ENCODE measurements at regions not wholly inside any gene's neighbourhood (a gene's known extent, or its start where the extent isn't known, plus 50 kb on each side); places are given as distances from the start of the nearest gene placed in this dataset.

DNA sequence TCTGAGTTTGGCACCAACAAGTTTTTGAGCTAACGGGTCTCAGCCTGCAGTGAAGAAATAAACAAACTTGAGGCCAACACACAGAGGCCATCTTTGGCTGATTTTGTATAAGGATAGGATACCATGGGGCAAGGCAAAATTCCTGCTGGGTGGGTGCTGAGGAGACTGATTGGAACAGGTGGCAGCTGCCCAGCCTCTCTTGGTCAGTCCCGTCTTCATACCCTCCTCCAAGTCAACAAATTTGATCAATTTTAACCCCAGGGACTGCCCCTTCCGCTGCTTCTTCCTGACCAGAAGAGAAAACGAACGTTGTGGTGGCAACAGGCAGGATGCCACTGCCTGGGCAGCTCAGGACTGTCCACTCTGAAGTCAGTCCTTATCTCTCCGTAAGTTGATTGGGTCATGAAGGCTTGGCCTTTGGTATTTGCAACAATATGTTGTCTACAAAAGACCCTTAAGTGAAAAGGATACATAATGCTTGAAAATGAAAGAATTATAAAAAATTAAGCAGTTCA, 139.3 kb downstream of the SPP2 start:
- DNase-seq (ENCODE audit: low spot score), result no peak

GRCh38 chr2:234189230-234189629, 138.7 kb downstream of the SPP2 start:
- no peak for DNase-seq (ENCODE audit: low spot score)

GRCh38 chr2:234187646-234188174, 137.2 kb downstream of the SPP2 start:
- DNase-seq (ENCODE audit: low spot score), result no peak

DNA sequence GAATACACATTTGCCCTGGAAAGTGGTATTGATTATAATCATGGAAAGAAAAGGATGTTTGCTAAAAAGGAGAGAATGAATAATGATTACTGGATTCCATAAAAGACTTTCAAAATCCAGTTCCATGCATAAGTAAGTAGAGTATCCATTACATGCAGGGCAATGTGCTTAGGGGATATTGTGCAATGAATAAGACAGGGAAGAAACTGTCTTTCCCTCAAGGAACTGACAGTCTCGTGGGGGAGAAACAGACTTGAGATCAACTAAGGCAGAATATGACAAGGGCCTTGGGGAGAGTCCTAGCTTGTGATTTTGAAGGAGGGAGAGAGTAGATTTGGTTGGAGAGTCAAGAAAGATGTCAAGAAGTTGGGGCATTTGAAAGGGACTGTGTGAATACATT, 130.6 kb downstream of the SPP2 start:
- no peak for DNase-seq (ENCODE audit: low spot score)

GRCh38 chr2:234179031-234179363, 128.5 kb downstream of the SPP2 start:
- no peak for DNase-seq (ENCODE audit: low spot score)

DNA sequence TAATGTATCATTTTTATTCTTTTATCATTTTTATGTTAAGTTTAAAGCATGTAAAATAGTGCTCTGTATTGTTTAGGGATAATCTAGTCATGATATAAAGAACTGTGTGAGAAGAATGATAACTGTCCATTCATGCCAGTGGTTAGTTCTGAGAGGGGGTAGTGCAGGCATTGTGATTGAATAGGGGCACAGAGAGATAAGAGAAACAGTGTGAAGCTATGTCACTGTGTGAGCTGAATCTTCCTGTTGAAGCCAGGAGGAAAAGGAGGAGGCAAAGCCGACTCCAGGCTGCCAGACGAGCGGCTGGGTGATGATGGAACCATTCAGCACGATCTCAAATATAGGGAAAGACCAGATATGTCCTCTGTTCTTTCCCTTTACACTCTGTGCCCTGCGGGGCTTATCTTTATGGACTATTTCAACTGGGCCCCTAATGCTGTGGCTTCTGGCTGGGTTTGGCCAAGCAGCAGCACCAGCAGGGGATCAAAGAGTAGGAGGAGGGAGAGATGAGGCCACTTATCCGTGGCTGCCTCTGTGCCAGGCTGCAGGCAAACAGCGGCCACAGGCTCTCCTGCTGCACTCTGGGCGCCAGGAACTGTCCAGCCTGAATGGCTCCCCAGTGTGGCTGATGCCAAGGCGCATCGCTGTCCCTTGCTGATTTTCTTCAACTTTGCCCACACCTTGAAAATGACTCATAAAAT, 128.0 kb downstream of the SPP2 start:
- DNase-seq (ENCODE audit: low spot score), result peak; percentile 9

DNA sequence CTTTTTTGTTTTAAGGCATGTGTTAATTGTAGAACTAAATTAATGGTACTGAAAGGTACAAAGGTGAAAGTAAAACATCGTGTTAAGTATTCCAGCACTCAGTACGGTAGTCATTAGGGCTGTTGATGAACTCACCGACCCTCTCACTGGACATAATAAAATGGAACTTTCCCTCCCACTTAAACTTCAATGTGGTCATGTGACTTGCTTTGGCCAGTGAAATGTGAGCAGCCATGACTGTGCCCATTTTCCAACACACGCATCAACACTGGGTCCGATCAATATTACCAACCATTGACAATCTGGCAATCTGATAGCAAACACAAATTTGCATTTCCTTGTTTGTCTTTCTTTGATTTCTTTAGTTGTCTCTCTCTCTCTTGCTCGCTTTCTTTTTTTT, 125.1 kb downstream of the SPP2 start:
- DNase-seq (ENCODE audit: low spot score), result no peak

DNA sequence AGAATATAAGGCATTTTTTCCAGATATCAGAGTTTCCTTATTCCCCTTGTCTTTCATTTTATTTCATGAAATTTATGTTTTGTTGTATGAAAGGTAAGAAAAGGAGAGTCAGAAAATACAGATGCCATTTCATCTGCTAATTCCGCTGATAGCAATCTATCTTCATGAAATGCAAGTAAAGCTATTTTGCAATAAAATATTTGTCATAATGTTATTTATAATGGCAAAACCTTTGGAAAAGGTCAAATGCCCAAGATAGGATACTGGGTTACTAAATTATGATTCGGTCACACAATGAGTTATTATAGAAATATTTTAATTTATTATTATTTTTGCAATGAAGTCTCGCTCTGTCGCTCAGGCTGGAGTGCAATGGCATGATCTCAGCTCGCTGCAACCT, 124.2 kb downstream of the SPP2 start:
- DNase-seq (ENCODE audit: low spot score), result no peak

DNA sequence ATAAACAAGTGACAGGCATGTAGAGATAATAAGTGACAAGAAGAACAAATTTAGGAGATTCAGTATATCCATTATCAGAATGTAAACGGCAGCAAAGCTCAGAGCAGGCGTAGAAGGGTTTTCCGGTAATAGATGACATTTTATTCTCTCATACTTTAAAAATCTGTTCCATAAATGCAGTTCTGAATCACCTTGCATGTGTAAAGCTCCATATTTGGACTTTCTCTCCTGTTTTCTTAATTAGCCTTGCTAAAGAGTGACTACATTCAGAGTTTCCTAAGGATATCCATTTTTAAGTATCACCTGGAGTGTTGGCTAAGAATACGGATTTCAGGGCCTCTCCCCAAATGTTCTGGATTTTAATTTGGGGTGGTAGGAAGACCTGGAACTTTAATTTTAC, 122.0 kb downstream of the SPP2 start:
- no peak for DNase-seq (ENCODE audit: low spot score)

DNA sequence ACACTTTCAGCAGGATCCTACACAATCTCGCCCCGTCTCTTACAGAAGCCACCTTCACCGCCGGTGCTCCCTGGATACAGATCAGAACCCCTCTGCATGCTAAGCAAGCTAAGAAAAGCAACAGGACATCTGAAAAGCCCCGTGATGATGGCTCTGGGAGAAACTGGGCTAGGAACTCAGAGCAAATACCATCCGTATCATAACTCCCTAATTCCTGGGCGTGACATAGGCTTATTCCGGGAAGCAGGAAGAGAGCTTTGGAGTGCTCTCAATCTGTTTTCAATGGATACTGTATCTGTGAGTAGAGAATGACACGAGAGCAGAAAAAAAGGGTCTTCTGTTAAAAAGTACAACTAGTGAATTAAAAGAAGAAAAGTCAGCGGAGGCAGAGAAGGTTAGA, 121.6 kb downstream of the SPP2 start:
- DNase-seq (ENCODE audit: low spot score), result no peak

GRCh38 chr2:234171666-234172065, 121.2 kb downstream of the SPP2 start:
- DNase-seq (ENCODE audit: low spot score), result no peak

DNA sequence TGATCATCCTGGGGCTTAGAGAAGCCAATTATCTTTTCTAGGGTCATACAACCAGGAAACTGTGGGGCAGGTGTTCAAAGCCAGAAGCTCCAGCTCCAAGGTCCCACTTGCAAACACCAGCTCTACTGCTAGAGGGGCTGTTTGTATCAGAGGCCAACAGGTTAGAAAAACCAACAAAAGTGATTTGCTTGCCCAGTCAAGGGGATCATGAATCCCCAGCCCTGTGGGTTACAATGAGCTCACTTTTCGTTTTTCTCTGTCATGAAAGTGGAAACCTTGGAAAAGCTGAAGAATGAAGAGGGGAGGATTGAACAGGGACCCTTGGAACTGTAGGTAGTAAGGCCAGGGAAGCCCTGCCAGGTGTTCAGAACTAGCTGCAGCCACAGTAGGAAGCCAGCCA, 119.2 kb downstream of the SPP2 start:
- no peak for DNase-seq (ENCODE audit: low spot score)

GRCh38 chr2:234168605-234169570, 118.4 kb downstream of the SPP2 start:
- DNase-seq (ENCODE audit: low spot score), result peak; percentile 19

- DNase-seq (ENCODE audit: low spot score), result no peak
Observed at GRCh38 chr2:234166531-234166930, 116.0 kb downstream of the SPP2 start.

GRCh38 chr2:234165421-234165820, 114.9 kb downstream of the SPP2 start:
- peak; percentile 34 for DNase-seq (ENCODE audit: low spot score)

- no peak for DNase-seq (ENCODE audit: low spot score)
Observed at GRCh38 chr2:234164493-234165413, 114.3 kb downstream of the SPP2 start.

DNA sequence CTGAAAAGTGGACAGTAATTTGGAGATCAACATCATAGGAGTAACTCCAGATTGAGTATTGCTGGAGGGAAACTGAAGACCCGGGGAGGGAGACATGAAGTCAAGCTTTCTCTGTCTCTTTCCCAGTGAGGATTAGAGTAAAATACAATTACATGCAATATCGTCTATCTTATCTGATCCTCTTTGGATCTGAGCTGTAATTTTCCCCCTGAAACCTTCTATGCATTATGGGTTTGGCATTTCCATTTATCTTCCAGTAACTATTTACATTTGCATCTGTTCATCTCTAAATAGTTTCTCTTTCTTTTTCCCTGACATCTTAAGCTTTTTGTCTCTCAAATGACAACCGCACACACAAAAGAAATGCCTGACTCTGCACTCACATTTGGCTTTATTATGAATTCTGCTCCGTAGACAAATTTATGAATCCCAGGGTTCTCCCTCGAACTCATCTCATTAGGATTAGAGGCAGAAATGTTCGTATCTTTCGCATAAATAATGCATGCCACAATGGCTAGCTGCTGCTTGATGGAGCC, 113.1 kb downstream of the SPP2 start:
- no peak for DNase-seq (ENCODE audit: low spot score)

GRCh38 chr2:234162861-234163260, 112.4 kb downstream of the SPP2 start:
- DNase-seq (ENCODE audit: low spot score), result no peak

GRCh38 chr2:234161932-234162331, 111.4 kb downstream of the SPP2 start:
- DNase-seq (ENCODE audit: low spot score), result no peak

DNA sequence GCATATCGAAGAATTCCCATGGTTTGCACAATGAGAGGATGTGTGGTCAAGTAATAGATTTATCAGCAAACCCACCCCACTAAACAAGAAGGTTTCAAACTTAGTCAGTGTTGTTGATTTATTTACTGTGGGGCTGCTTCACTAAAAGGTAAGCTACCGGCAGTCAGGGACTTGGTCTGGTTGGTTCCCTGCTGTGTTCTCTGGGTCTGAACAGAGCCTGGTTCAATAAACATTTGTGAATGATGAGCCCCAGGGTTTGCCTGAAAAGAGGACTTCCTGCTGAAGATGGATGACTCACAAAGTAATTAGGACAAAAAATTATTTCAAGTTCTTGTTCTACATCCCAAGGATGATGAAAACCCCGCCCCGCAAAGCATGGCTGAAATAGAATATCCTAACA, 108.3 kb downstream of the SPP2 start:
- DNase-seq (ENCODE audit: low spot score), result peak; percentile 26

- DNase-seq (ENCODE audit: low spot score), result no peak
Observed at GRCh38 chr2:234157817-234158588, 107.5 kb downstream of the SPP2 start.
